ENCODE measurements at regions not wholly inside any gene's neighbourhood (a gene's known extent, or its start where the extent isn't known, plus 50 kb on each side); places are given as distances from the start of the nearest gene placed in this dataset.

GRCh38 chr5:3875144-3875543, 279.5 kb downstream of the IRX1 start:
- TF ChIP-seq CTCF (IDR thresholded peaks at IDR 0.05; ENCODE audit: insufficient read depth, low read depth, low read length) (no peak), EZH2 (IDR thresholded peaks at IDR 0.05; ENCODE audit: insufficient read depth, low read length) (no peak)
